DMS79 (cell line): ENCODE measurements at regions not wholly inside any gene's neighbourhood (a gene's known extent, or its start where the extent isn't known, plus 50 kb on each side); places are given as distances from the start of the nearest gene placed in this dataset.
"Not testable (repeated sequence)": the region's sequence is repeated elsewhere in the genome, so short reads cannot be mapped to it uniquely, and the experiment has no call there.

Source experiments
- DNase-seq: peaks from one replicate; lab custom pipeline; 2025; lab: John Stamatoyannopoulos, UW

- no peak for DNase-seq
Observed at GRCh38 chr6:113202852-113203714, 654.1 kb upstream of the MARCKS start.

GRCh38 chr6:113203715-113204110, 653.4 kb upstream of the MARCKS start:
- DNase-seq, result no peak

- DNase-seq, result no peak
Observed at GRCh38 chr6:113205553-113205952, 651.6 kb upstream of the MARCKS start.

GRCh38 chr6:113208726-113209125, 648.4 kb upstream of the MARCKS start:
- no peak for DNase-seq

- DNase-seq, result no peak
Observed at GRCh38 chr6:113209315-113209714, 647.8 kb upstream of the MARCKS start.

GRCh38 chr6:113211170-113211569, 646.0 kb upstream of the MARCKS start:
- DNase-seq, result no peak

- DNase-seq, result no peak
Observed at GRCh38 chr6:113219783-113220182, 637.4 kb upstream of the MARCKS start.

- no peak for DNase-seq
Observed at GRCh38 chr6:113220832-113221231, 636.3 kb upstream of the MARCKS start.

- DNase-seq, result no peak
Observed at GRCh38 chr6:113221850-113222249, 635.3 kb upstream of the MARCKS start.

GRCh38 chr6:113246186-113246585, 611.0 kb upstream of the MARCKS start:
- DNase-seq, result no peak

- no peak for DNase-seq
Observed at GRCh38 chr6:113248532-113248931, 608.6 kb upstream of the MARCKS start.

GRCh38 chr6:113254194-113254593, 603.0 kb upstream of the MARCKS start:
- DNase-seq, result not testable (repeated sequence)

GRCh38 chr6:113258771-113259170, 598.4 kb upstream of the MARCKS start:
- DNase-seq, result no peak

GRCh38 chr6:113271437-113271836, 585.7 kb upstream of the MARCKS start:
- no peak for DNase-seq

GRCh38 chr6:113276601-113277000, 580.5 kb upstream of the MARCKS start:
- DNase-seq, result no peak

- no peak for DNase-seq
Observed at GRCh38 chr6:113277111-113277510, 580.0 kb upstream of the MARCKS start.

GRCh38 chr6:113281014-113281413, 576.1 kb upstream of the MARCKS start:
- DNase-seq, result no peak

- DNase-seq, result no peak
Observed at GRCh38 chr6:113281431-113281830, 575.7 kb upstream of the MARCKS start.

- DNase-seq, result no peak
Observed at GRCh38 chr6:113287396-113287795, 569.7 kb upstream of the MARCKS start.

GRCh38 chr6:113288409-113288808, 568.7 kb upstream of the MARCKS start:
- DNase-seq, result no peak

- DNase-seq, result no peak
Observed at GRCh38 chr6:113289166-113289565, 568.0 kb upstream of the MARCKS start.

- DNase-seq, result no peak
Observed at GRCh38 chr6:113290684-113291083, 566.5 kb upstream of the MARCKS start.

GRCh38 chr6:113291751-113292445, 565.2 kb upstream of the MARCKS start:
- no peak for DNase-seq
